ENCODE measurements at regions not wholly inside any gene's neighbourhood (a gene's known extent, or its start where the extent isn't known, plus 50 kb on each side); places are given as distances from the start of the nearest gene placed in this dataset.
"Not testable (repeated sequence)": the region's sequence is repeated elsewhere in the genome, so short reads cannot be mapped to it uniquely, and the experiment has no call there.

- intact Hi-C loops (cut with micrococcal nuclease; ENCODE audit: unreplicated experiment); H3K4me3 Mint-ChIP-seq (ENCODE audit: unreplicated experiment); H3K27me3 ChIP-seq (replicated peaks; ENCODE audit: control insufficient read depth, insufficient read depth, low read length); H3K27me3 Mint-ChIP-seq (ENCODE audit: insufficient read depth, unreplicated experiment); H3K27ac Mint-ChIP-seq (ENCODE audit: unreplicated experiment); H3K36me3 Mint-ChIP-seq (ENCODE audit: insufficient read depth, unreplicated experiment); H3K9me3 Mint-ChIP-seq (ENCODE audit: unreplicated experiment); CTCF ChIA-PET; H3K36me3 ChIP-seq (ENCODE audit: control insufficient read depth, insufficient read depth, low read length); H3K4me1 ChIP-seq; POLR2A ChIA-PET; H3K4me1 Mint-ChIP-seq (ENCODE audit: low read depth, unreplicated experiment); H3K4me3 ChIP-seq (ENCODE audit: low read depth, low read length); DNase-seq; BruUV-seq (replicated peaks); H3K9me3 ChIP-seq: not testable (repeated sequence)
Measured at GRCh38 chr1:206297145-206298031, 94.0 kb downstream of the SRGAP2 start.

GRCh38 chr1:206298032-206298392, 94.7 kb downstream of the SRGAP2 start:
- H3K9me3 Mint-ChIP-seq (ENCODE audit: unreplicated experiment); H3K4me1 Mint-ChIP-seq (ENCODE audit: low read depth, unreplicated experiment); H3K4me1 ChIP-seq; H3K27me3 Mint-ChIP-seq (ENCODE audit: insufficient read depth, unreplicated experiment); H3K36me3 ChIP-seq (ENCODE audit: control insufficient read depth, insufficient read depth, low read length); BruUV-seq (replicated peaks); H3K9me3 ChIP-seq; H3K36me3 Mint-ChIP-seq (ENCODE audit: insufficient read depth, unreplicated experiment); H3K27ac Mint-ChIP-seq (ENCODE audit: unreplicated experiment); POLR2A ChIA-PET; H3K27me3 ChIP-seq (replicated peaks; ENCODE audit: control insufficient read depth, insufficient read depth, low read length); CTCF ChIA-PET; DNase-seq; H3K4me3 Mint-ChIP-seq (ENCODE audit: unreplicated experiment); intact Hi-C loops (cut with micrococcal nuclease; ENCODE audit: unreplicated experiment); H3K4me3 ChIP-seq (ENCODE audit: low read depth, low read length): not testable (repeated sequence)

DNA sequence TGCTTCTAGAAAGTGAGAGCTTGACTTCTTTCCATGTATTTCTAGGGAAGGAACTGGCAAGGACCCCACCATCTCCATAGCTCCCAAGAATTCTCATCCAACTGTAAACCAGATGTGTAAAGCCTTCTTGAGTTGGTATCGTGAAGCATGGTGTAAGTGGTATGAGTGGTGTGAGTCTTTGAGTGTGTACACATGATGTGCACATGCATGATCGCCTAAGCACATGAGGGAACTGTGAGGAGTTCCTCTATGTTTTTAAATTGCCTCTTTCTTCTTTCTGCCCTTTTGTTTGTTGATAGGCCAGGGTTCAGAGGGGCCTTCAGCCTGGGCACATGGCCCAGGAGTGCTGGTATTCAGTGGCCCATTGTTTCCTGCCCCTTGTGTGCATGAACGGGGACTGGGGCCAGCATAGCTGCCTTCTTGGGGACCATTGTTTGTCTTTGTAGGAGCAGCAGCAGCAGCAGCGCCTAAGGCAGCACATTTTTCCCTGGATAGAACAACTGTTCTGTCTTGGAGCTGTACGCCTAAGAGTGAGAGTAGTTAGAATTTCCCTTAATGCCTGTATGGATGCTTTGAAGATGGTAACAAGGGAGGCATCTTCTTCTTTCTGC, 95.9 kb downstream of the SRGAP2 start:
- intact Hi-C loops (cut with micrococcal nuclease; ENCODE audit: unreplicated experiment); H3K36me3 Mint-ChIP-seq (ENCODE audit: insufficient read depth, unreplicated experiment): not testable (repeated sequence)

GRCh38 chr1:206299942-206300341, 96.6 kb downstream of the SRGAP2 start:
- H3K4me1 ChIP-seq; CTCF ChIA-PET; BruUV-seq (replicated peaks); H3K36me3 Mint-ChIP-seq (ENCODE audit: insufficient read depth, unreplicated experiment); intact Hi-C loops (cut with micrococcal nuclease; ENCODE audit: unreplicated experiment); H3K9me3 ChIP-seq; H3K9me3 Mint-ChIP-seq (ENCODE audit: unreplicated experiment); H3K4me3 ChIP-seq (ENCODE audit: low read depth, low read length); H3K4me3 Mint-ChIP-seq (ENCODE audit: unreplicated experiment); H3K27ac Mint-ChIP-seq (ENCODE audit: unreplicated experiment); H3K36me3 ChIP-seq (ENCODE audit: control insufficient read depth, insufficient read depth, low read length); H3K27me3 ChIP-seq (replicated peaks; ENCODE audit: control insufficient read depth, insufficient read depth, low read length); DNase-seq; H3K27me3 Mint-ChIP-seq (ENCODE audit: insufficient read depth, unreplicated experiment); POLR2A ChIA-PET; H3K4me1 Mint-ChIP-seq (ENCODE audit: low read depth, unreplicated experiment): not testable (repeated sequence)

More for the DNA sequence above, 95.9 kb downstream of the SRGAP2 start:
- H3K27me3 Mint-ChIP-seq (ENCODE audit: insufficient read depth, unreplicated experiment); H3K4me1 ChIP-seq; H3K4me3 Mint-ChIP-seq (ENCODE audit: unreplicated experiment); BruUV-seq (replicated peaks); H3K4me3 ChIP-seq (ENCODE audit: low read depth, low read length); CTCF ChIA-PET; H3K27ac Mint-ChIP-seq (ENCODE audit: unreplicated experiment); H3K27me3 ChIP-seq (replicated peaks; ENCODE audit: control insufficient read depth, insufficient read depth, low read length); DNase-seq; POLR2A ChIA-PET; H3K9me3 ChIP-seq; H3K36me3 ChIP-seq (ENCODE audit: control insufficient read depth, insufficient read depth, low read length); H3K4me1 Mint-ChIP-seq (ENCODE audit: low read depth, unreplicated experiment); H3K9me3 Mint-ChIP-seq (ENCODE audit: unreplicated experiment): not testable (repeated sequence)

DNA sequence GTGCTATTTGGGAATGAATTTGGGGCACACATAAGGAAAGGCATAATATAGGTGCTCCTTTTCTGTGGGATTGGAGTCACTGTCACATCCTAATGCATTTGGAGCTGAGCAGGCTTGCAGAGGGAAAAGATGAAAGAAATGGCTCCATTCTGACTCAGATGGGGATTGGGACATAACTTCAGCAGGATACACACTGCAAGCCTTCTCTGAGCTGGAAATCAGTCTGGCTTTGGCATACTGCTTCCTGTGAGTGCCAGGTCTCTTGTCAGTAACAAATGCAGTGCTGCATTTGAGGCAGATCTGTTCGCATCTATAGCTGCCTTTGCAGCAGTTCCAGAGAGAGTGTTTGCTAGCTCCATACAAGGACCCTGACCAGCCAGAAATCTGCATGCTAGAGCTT, 98.7 kb downstream of the SRGAP2 start:
- H3K9me3 ChIP-seq; H3K27me3 Mint-ChIP-seq (ENCODE audit: insufficient read depth, unreplicated experiment); POLR2A ChIA-PET; BruUV-seq (replicated peaks); H3K4me1 Mint-ChIP-seq (ENCODE audit: low read depth, unreplicated experiment); H3K4me3 Mint-ChIP-seq (ENCODE audit: unreplicated experiment); H3K4me1 ChIP-seq; H3K36me3 Mint-ChIP-seq (ENCODE audit: insufficient read depth, unreplicated experiment); H3K27ac Mint-ChIP-seq (ENCODE audit: unreplicated experiment); intact Hi-C loops (cut with micrococcal nuclease; ENCODE audit: unreplicated experiment); H3K9me3 Mint-ChIP-seq (ENCODE audit: unreplicated experiment); DNase-seq; H3K27me3 ChIP-seq (replicated peaks; ENCODE audit: control insufficient read depth, insufficient read depth, low read length); H3K36me3 ChIP-seq (ENCODE audit: control insufficient read depth, insufficient read depth, low read length); CTCF ChIA-PET; H3K4me3 ChIP-seq (ENCODE audit: low read depth, low read length): not testable (repeated sequence)

DNA sequence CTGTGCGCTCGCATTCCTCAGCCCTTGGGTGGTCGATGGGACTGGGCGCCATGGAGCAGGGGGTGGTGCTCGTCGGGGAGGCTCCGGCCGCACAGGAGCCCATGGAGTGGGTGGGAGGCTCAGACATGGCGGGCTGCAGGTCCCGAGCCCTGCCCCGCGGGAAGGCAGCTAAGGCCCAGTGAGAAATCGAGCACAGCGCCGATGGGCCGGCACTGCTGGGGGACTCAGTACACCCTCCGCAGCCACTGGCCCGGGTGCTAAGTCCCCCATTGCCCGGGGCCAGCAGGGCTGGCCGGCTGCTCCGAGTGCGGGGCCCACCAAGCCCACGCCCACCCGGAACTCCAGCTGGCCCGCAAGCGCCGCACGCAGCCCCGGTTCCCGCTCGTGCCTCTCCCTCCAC, 104.1 kb downstream of the SRGAP2 start:
- H3K4me1 ChIP-seq; H3K36me3 ChIP-seq (ENCODE audit: control insufficient read depth, insufficient read depth, low read length); H3K4me3 Mint-ChIP-seq (ENCODE audit: unreplicated experiment); H3K4me3 ChIP-seq (ENCODE audit: low read depth, low read length); POLR2A ChIA-PET; BruUV-seq (replicated peaks); intact Hi-C loops (cut with micrococcal nuclease; ENCODE audit: unreplicated experiment); H3K9me3 ChIP-seq; H3K27me3 Mint-ChIP-seq (ENCODE audit: insufficient read depth, unreplicated experiment); H3K27me3 ChIP-seq (replicated peaks; ENCODE audit: control insufficient read depth, insufficient read depth, low read length); H3K9me3 Mint-ChIP-seq (ENCODE audit: unreplicated experiment); H3K36me3 Mint-ChIP-seq (ENCODE audit: insufficient read depth, unreplicated experiment); DNase-seq; CTCF ChIA-PET; H3K27ac Mint-ChIP-seq (ENCODE audit: unreplicated experiment); H3K4me1 Mint-ChIP-seq (ENCODE audit: low read depth, unreplicated experiment): not testable (repeated sequence)

- CTCF ChIA-PET; POLR2A ChIA-PET; DNase-seq; H3K9me3 ChIP-seq; H3K9me3 Mint-ChIP-seq (ENCODE audit: unreplicated experiment); H3K4me1 ChIP-seq; H3K27me3 ChIP-seq (replicated peaks; ENCODE audit: control insufficient read depth, insufficient read depth, low read length); H3K36me3 Mint-ChIP-seq (ENCODE audit: insufficient read depth, unreplicated experiment); H3K36me3 ChIP-seq (ENCODE audit: control insufficient read depth, insufficient read depth, low read length); H3K27me3 Mint-ChIP-seq (ENCODE audit: insufficient read depth, unreplicated experiment); H3K4me1 Mint-ChIP-seq (ENCODE audit: low read depth, unreplicated experiment); BruUV-seq (replicated peaks); intact Hi-C loops (cut with micrococcal nuclease; ENCODE audit: unreplicated experiment); H3K27ac Mint-ChIP-seq (ENCODE audit: unreplicated experiment); H3K4me3 Mint-ChIP-seq (ENCODE audit: unreplicated experiment); H3K4me3 ChIP-seq (ENCODE audit: low read depth, low read length): not testable (repeated sequence)
Measured at GRCh38 chr1:206310948-206311347, 107.6 kb downstream of the SRGAP2 start.
